ENCODE measurements at regions not wholly inside any gene's neighbourhood (a gene's known extent, or its start where the extent isn't known, plus 50 kb on each side); places are given as distances from the start of the nearest gene placed in this dataset.

DNA sequence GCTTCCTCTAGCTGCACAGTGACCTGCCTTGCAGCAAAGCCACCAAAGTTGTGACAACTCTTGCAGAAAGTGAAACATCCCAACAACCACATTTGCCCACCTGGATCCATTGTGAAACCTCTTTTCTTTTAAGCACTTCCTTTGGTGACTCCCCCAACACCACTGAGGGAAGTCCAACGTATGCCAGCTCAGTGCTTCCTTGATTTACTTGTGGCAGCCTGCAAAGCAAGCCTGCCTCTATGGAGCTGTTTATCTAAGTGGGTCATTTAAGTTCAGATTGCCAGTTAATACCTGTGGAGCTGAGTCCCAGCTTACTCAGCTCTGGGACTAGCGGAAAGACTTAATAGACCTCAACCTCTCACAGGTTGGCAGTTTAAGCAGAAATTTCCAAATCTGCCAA is 230.8 kb upstream of the GHITM start:
- TF ChIP-seq, protein P1, sequence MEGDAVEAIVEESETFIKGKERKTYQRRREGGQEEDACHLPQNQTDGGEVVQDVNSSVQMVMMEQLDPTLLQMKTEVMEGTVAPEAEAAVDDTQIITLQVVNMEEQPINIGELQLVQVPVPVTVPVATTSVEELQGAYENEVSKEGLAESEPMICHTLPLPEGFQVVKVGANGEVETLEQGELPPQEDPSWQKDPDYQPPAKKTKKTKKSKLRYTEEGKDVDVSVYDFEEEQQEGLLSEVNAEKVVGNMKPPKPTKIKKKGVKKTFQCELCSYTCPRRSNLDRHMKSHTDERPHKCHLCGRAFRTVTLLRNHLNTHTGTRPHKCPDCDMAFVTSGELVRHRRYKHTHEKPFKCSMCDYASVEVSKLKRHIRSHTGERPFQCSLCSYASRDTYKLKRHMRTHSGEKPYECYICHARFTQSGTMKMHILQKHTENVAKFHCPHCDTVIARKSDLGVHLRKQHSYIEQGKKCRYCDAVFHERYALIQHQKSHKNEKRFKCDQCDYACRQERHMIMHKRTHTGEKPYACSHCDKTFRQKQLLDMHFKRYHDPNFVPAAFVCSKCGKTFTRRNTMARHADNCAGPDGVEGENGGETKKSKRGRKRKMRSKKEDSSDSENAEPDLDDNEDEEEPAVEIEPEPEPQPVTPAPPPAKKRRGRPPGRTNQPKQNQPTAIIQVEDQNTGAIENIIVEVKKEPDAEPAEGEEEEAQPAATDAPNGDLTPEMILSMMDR (IDR thresholded peaks at IDR 0.05) = no peak
- TF ChIP-seq EP300 (IDR thresholded peaks at IDR 0.05) (no peak), POLR2AphosphoS5 (IDR thresholded peaks at IDR 0.05) (no peak)
